ENCODE measurements at regions not wholly inside any gene's neighbourhood (a gene's known extent, or its start where the extent isn't known, plus 50 kb on each side); places are given as distances from the start of the nearest gene placed in this dataset.

GRCh38 chr6:135640449-135641111 lies 143.0 kb upstream of the AHI1 start:
- peaks cover 3 to 7% of the 10 kb centered on the region in 2 donors for H3K9me3 Mint-ChIP-seq
- peak overlapping the region; percentile 7 for H3K27ac Mint-ChIP-seq
- ATAC-seq (replicated peaks in 1 of 2) (peak; percentile 80), DNase-seq (peak; percentile 22 to 24)
- peak overlapping the region; percentile 53 to 63 for H3K4me3 Mint-ChIP-seq
- H3K36me3 Mint-ChIP-seq (ENCODE audit: insufficient read depth in 2 of 2), result peaks cover 8 to 51% of the 10 kb centered on the region in 2 donors
- no peaks in the 10 kb centered on the region for H3K27me3 Mint-ChIP-seq (ENCODE audit: low read depth)
- peaks cover 56% of the 10 kb centered on the region for H3K4me1 Mint-ChIP-seq (ENCODE audit: low read depth)

DNA sequence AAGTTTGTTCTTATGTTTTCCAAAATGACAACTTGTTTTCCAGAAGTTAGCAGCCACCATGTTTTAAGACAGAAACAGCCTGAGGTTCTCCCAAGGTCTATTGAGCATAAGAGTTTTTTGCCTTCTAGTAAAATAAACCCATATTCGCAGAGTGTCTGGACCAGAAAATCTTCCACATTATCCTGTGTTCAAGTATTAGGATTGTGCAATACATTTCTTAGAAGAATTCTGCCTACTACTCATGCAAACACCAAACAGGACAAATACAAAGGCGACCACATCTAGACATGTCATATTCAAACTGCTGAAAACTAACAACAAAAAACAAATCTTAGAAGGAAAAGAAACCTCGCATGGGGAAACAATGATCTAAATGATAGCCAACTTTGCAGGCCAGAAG lies 145.4 kb upstream of the AHI1 start:
- ATAC-seq (replicated peaks in 1 of 2) (no peak), DNase-seq (no peak)
- no peak overlapping the region for H3K27ac Mint-ChIP-seq
- peaks cover 74% of the 10 kb centered on the region for H3K4me1 Mint-ChIP-seq (ENCODE audit: low read depth)
- H3K4me3 Mint-ChIP-seq, result peak overlapping the region; percentile 1 to 8
- H3K9me3 Mint-ChIP-seq, result peaks cover 8 to 16% of the 10 kb centered on the region in 2 donors
- H3K27me3 Mint-ChIP-seq (ENCODE audit: low read depth), result no peaks in the 10 kb centered on the region
- H3K36me3 Mint-ChIP-seq (ENCODE audit: insufficient read depth in 2 of 2), result peaks cover 17 to 64% of the 10 kb centered on the region in 2 donors

- H3K4me1 Mint-ChIP-seq (ENCODE audit: low read depth), result peaks cover 65% of the 10 kb centered on the region
- ATAC-seq (replicated peaks in 1 of 2) (peak; percentile 24 to 30), DNase-seq (no peak)
- H3K4me3 Mint-ChIP-seq, result peak overlapping the region; percentile 24 to 72
- no peaks in the 10 kb centered on the region for H3K27me3 Mint-ChIP-seq (ENCODE audit: low read depth)
- H3K9me3 Mint-ChIP-seq, result peaks cover 12 to 19% of the 10 kb centered on the region in 2 donors
- no peak overlapping the region for H3K27ac Mint-ChIP-seq
- peaks cover 26 to 68% of the 10 kb centered on the region in 2 donors for H3K36me3 Mint-ChIP-seq (ENCODE audit: insufficient read depth in 2 of 2)
These were observed 146.9 kb upstream of the AHI1 start for GRCh38 chr6:135644394-135644793.

DNA sequence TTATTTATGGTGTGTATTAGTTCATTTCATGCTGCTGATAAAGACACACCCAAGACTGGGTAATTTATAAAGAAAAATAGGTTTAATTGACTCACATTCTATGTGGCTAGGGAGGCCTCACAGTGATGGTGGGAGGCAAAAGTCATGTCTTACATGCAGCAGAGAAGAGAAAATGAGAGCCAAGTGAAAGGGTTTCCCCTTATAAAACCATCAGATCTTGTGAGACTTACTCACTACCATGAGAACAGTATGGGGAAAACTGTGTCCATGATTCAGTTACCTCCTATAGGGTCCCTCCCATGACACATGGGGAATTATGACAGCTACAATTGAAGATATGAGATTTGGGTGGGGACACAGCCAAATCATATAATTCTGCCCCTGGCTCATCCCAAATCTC lies 150.0 kb upstream of the AHI1 start:
- Mint-ChIP-seq H3K36me3 (ENCODE audit: insufficient read depth in 2 of 2) (peaks cover 30 to 76% of the 10 kb centered on the region in 2 donors), H3K27ac (peak overlapping the region; percentile 31), H3K4me3 (peak overlapping the region; percentile 55 to 72), H3K27me3 (ENCODE audit: low read depth) (no peaks in the 10 kb centered on the region), H3K9me3 (peaks cover 17% of the 10 kb centered on the region in 2 donors), H3K4me1 (ENCODE audit: low read depth) (peaks cover 63% of the 10 kb centered on the region)
- ATAC-seq (replicated peaks in 1 of 2), result peak; percentile 88 to 89
- DNase-seq, result peak; percentile 25 to 56

DNA sequence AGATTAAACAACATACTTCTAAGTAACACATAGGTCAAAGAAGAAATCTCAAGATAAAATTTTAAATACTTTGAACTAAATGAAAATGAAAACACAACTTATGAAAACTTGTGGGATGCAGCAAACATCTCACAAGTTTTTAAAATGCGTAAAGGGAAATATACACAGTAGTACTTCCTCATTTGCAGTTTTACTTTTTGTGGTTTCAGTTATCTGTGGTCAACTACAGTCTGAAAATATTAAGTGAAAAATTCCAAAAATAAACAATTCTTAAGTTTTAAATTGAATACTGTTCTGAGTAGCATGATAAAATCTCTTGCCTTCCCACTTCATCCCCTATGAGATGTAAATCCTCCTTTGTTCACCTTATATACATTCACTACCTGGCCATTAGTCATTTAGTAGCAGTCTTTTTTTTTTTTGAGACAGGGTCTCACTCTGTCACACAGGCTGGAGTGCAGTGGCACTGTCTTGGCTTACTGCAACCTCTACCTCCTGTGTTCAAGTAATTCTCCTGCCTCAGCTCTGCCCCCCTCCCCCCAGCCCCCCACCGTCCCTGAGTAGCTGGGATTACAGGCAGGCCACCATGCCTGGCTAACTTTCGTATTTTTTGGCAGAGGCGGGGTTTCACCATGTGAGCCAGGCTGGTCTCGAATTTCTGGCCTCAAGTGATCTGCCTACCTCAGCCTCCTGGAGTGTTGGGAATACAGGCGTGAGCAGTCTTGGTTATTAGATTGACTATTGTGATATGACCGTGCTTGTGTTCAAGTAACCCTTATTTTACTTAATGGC lies 154.6 kb upstream of the AHI1 start:
- peaks cover 26 to 64% of the 10 kb centered on the region in 2 donors for H3K36me3 Mint-ChIP-seq (ENCODE audit: insufficient read depth in 2 of 2)
- H3K27ac Mint-ChIP-seq, result no peak overlapping the region
- no peak for DNase-seq
- peaks cover 20 to 21% of the 10 kb centered on the region in 2 donors for H3K9me3 Mint-ChIP-seq
- peaks cover 27% of the 10 kb centered on the region for H3K4me1 Mint-ChIP-seq (ENCODE audit: low read depth)
- H3K27me3 Mint-ChIP-seq (ENCODE audit: low read depth), result no peaks in the 10 kb centered on the region
- no peak for ATAC-seq (replicated peaks in 1 of 2)
- peak overlapping the region in 1 of 2 donors; percentile 12 for H3K4me3 Mint-ChIP-seq

GRCh38 chr6:135655055-135655454 lies 157.5 kb upstream of the AHI1 start:
- Mint-ChIP-seq H3K4me3 (no peak overlapping the region), H3K4me1 (ENCODE audit: low read depth) (peaks cover 20% of the 10 kb centered on the region), H3K36me3 (ENCODE audit: insufficient read depth in 2 of 2) (peaks cover 11 to 42% of the 10 kb centered on the region in 2 donors), H3K9me3 (peaks cover 11 to 13% of the 10 kb centered on the region in 2 donors), H3K27ac (no peak overlapping the region), H3K27me3 (ENCODE audit: low read depth) (no peaks in the 10 kb centered on the region)
- DNase-seq, result no peak
- ATAC-seq (replicated peaks in 1 of 2), result no peak

- peaks cover 2 to 26% of the 10 kb centered on the region in 2 donors for H3K36me3 Mint-ChIP-seq (ENCODE audit: insufficient read depth in 2 of 2)
- no peak for ATAC-seq (replicated peaks in 1 of 2)
- no peak for DNase-seq
- H3K9me3 Mint-ChIP-seq, result peaks cover 8 to 12% of the 10 kb centered on the region in 2 donors
- peaks cover 9% of the 10 kb centered on the region for H3K4me1 Mint-ChIP-seq (ENCODE audit: low read depth)
- no peak overlapping the region for H3K27ac Mint-ChIP-seq
- H3K27me3 Mint-ChIP-seq (ENCODE audit: low read depth), result peaks cover 8% of the 10 kb centered on the region
- no peak overlapping the region for H3K4me3 Mint-ChIP-seq
These were observed 159.7 kb upstream of the AHI1 start for GRCh38 chr6:135657207-135657606.

- peaks cover 12 to 16% of the 10 kb centered on the region in 2 donors for H3K9me3 Mint-ChIP-seq
- DNase-seq, result no peak
- no peak for ATAC-seq (replicated peaks in 1 of 2)
These were observed 160.9 kb upstream of the AHI1 start for GRCh38 chr6:135658481-135658880.

DNA sequence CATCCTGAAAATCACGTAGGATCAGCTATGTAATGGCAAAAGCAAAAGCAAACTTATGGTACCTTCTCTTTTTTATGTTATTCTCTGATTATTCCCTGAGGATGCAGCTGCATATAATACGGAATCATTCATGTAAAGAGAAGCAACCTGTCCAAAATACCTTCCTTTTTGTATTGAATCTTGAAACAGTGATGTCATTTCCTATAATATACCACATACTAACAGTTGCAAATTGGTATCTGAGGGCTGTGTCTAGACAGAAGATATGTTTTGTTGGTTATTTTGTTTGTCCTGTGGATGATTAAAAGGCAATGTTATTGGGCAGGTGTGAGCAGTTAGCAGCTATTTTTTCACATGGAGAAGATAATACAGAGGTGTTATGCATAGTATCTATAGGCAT lies 161.4 kb upstream of the AHI1 start:
- Mint-ChIP-seq H3K4me3 (no peak overlapping the region), H3K9me3 (peaks cover 10 to 15% of the 10 kb centered on the region in 2 donors), H3K27ac (no peak overlapping the region), H3K27me3 (ENCODE audit: low read depth) (peaks cover 11% of the 10 kb centered on the region), H3K36me3 (ENCODE audit: insufficient read depth in 2 of 2) (peaks cover 5 to 19% of the 10 kb centered on the region in 2 donors), H3K4me1 (ENCODE audit: low read depth) (peaks cover 7% of the 10 kb centered on the region)
- DNase-seq (no peak), ATAC-seq (replicated peaks in 1 of 2) (no peak)

More at GRCh38 chr6:135658481-135658880, 160.9 kb upstream of the AHI1 start:
- Mint-ChIP-seq H3K36me3 (ENCODE audit: insufficient read depth in 2 of 2) (peaks cover 5 to 23% of the 10 kb centered on the region in 2 donors), H3K27me3 (ENCODE audit: low read depth) (peaks cover 8% of the 10 kb centered on the region), H3K4me1 (ENCODE audit: low read depth) (peaks cover 7% of the 10 kb centered on the region), H3K4me3 (no peak overlapping the region), H3K27ac (no peak overlapping the region)

DNA sequence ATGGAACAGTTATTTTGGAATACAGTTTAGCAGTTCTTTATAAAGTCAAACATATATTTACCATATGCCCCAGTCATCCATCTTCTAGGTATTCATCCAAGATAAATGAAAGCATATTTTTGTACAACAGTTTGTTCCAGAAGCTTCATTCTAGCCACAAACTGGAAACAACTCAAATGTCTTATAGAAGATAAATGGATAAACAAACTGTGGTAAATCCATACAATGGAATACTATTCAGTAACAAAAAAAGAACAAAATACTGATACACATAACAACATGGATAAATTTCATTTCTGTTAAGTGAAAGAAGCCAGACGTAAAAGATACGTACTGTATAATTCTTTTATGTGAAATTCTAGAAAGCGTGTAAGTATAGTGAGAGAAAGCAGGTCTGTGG lies 167.0 kb upstream of the AHI1 start:
- peaks cover 32% of the 10 kb centered on the region for H3K27me3 Mint-ChIP-seq (ENCODE audit: low read depth)
- ATAC-seq (replicated peaks in 1 of 2), result no peak
- H3K27ac Mint-ChIP-seq, result no peak overlapping the region
- H3K4me3 Mint-ChIP-seq, result no peak overlapping the region
- peaks cover 9% of the 10 kb centered on the region for H3K4me1 Mint-ChIP-seq (ENCODE audit: low read depth)
- H3K36me3 Mint-ChIP-seq (ENCODE audit: insufficient read depth in 2 of 2), result peaks cover 0 to 3% of the 10 kb centered on the region in 2 donors
- peaks cover 7 to 9% of the 10 kb centered on the region in 2 donors for H3K9me3 Mint-ChIP-seq
- DNase-seq, result no peak

DNA sequence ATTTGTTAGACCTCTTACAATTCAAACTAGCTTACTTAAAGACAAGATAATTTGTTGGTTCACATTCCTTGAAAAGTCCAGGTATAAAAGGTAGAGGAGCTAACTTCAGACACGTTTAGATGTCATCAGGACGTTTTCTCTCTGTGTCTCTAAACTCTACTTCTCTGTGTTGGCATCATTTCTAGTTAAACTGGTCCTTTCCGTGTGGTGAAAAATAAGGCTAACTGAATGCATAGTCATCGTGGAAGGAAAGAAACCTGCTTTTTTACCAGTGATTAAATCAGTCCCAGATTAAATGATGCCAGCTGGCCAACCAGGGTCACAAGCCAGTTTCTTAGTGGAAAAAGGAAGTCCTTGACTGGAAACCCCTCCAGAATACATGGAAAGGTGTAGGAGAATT lies 168.4 kb upstream of the AHI1 start:
- ATAC-seq (replicated peaks in 1 of 2), result no peak
- H3K27ac Mint-ChIP-seq, result no peak overlapping the region

DNA sequence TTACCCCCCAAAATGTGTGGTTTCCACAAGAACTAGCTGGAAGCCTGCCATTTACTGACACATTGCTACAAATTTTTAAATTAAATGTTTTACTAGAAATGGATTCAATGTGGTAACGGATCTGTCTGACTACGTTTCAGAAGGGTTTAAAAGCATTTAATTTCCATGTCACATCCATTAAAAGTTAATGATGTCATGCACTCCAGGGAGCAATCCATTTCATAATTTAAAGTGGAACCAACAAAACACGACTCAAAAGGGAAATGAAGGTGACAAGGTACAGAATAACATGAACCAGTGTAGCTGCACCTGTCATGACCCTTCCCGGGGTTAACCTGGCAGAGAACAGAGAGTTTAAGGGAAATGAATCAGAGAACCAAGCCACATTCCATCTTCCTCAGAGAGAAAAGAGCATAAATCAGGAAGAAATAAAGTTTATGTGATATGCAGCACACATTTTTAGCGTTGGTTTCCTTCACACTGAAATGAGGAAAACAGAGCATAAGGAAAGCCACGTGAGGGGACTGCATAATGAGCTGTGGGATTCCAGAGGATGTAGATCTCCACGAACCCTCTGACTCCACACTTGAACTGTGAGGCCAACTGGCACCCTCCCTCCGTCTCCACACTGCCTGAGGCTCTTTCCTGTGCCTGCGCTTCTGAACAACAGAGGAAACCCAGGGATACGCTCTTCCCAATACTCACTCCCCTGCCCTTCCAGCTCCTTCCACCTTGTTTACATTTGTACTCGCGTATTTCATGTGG lies 170.3 kb upstream of the AHI1 start:
- Mint-ChIP-seq H3K27me3 (ENCODE audit: low read depth) (peaks cover 24% of the 10 kb centered on the region), H3K9me3 (peaks cover 7 to 9% of the 10 kb centered on the region in 2 donors), H3K27ac (no peak overlapping the region), H3K4me1 (ENCODE audit: low read depth) (peaks cover 14% of the 10 kb centered on the region), H3K4me3 (no peak overlapping the region), H3K36me3 (ENCODE audit: insufficient read depth in 2 of 2) (peaks cover 3 to 7% of the 10 kb centered on the region in 2 donors)
- ATAC-seq (replicated peaks in 1 of 2) (no peak), DNase-seq (no peak)

More for the DNA sequence above, 168.4 kb upstream of the AHI1 start:
- H3K36me3 Mint-ChIP-seq (ENCODE audit: insufficient read depth in 2 of 2), result peaks cover 0 to 3% of the 10 kb centered on the region in 2 donors
- no peak for DNase-seq
- H3K4me3 Mint-ChIP-seq, result no peak overlapping the region
- H3K9me3 Mint-ChIP-seq, result peaks cover 7 to 9% of the 10 kb centered on the region in 2 donors
- peaks cover 9% of the 10 kb centered on the region for H3K4me1 Mint-ChIP-seq (ENCODE audit: low read depth)
- peaks cover 32% of the 10 kb centered on the region for H3K27me3 Mint-ChIP-seq (ENCODE audit: low read depth)

DNA sequence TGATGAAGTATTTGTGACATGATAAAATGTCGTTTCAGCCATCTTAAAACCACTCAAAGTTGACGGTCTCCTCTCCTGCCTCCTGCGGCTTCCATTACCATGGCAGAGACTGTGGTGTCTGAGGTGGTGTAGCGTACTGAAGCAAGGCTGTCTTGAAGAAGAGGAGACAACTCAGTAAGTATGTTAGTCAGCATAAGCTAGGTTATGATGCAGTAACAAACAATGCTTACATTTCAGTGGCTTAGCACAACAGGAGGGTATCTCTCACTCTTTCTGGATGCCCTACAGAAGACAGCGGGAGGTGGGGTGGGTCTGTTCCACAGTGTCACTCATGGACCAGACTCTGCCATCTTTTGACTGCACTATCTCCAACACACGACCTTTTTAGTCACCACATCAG lies 174.7 kb upstream of the AHI1 start:
- Mint-ChIP-seq H3K36me3 (ENCODE audit: insufficient read depth in 2 of 2) (peaks cover 0 to 12% of the 10 kb centered on the region in 2 donors), H3K27me3 (ENCODE audit: low read depth) (peaks cover 11% of the 10 kb centered on the region), H3K9me3 (peaks cover 0 to 2% of the 10 kb centered on the region in 2 donors), H3K27ac (no peak overlapping the region), H3K4me3 (no peak overlapping the region), H3K4me1 (ENCODE audit: low read depth) (peaks cover 41% of the 10 kb centered on the region)
- ATAC-seq (replicated peaks in 1 of 2), result no peak
- no peak for DNase-seq

Measured in activated T-cell treated with anti-CD3 and anti-CD28 coated beads, Interleukin-2, amount 50 U/mL, for 72 hours (primary cell).